Coronary artery (tissue), 2 donors: ENCODE measurements at regions not wholly inside any gene's neighbourhood (a gene's known extent, or its start where the extent isn't known, plus 50 kb on each side); places are given as distances from the start of the nearest gene placed in this dataset.
A peak's percentile ranks its signal among the peaks of the same experiment; 100 is the strongest.

Experiments
- DNase-seq: peaks from one replicate; pipeline ENCODE4 v3.0.0-alpha.2; 2017; ENCODE audit warnings: low spot score
- H3K27ac ChIP-seq, 2 donors: fragments of 200-600 bp; sonication (generic); one replicate each; pipeline ENCODE4 v1.5.1; 2016 to 2019
- H3K4me3 ChIP-seq: fragments of 200-600 bp; sonication (generic); 2 replicates; pipeline ENCODE4 v1.5.1; 2016; ENCODE audit warnings: mild to moderate bottlenecking, moderate library complexity
- TF ChIP-seq, protein P1 (sequence below): fragments of 200-600 bp; sonication (generic); IDR thresholded peaks from one replicate; pipeline ENCODE4 v1.5.1; 2019; ENCODE audit warnings: antibody characterized with exemption

DNA sequence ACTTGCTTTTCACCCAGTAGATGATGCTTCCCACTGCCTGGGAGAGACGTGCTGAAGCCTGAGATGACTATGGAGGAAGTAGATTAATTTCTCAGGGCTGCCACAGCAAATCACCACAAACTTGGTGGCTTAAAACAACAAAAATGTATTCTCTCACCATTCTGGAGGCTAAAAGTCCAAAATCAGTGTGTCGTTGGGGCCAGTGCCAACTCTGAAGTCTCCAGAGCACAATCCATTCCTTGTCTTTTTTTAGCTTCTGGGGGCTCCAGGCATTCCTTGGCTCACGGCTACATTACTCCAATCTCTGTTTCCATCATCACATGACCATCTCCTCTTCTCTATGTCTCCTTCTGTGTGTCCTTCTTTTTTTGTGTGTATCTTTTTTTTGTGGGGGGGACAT lies 105.8 kb upstream of the C1QTNF7 start:
- no peak for DNase-seq
- TF ChIP-seq, protein P1, sequence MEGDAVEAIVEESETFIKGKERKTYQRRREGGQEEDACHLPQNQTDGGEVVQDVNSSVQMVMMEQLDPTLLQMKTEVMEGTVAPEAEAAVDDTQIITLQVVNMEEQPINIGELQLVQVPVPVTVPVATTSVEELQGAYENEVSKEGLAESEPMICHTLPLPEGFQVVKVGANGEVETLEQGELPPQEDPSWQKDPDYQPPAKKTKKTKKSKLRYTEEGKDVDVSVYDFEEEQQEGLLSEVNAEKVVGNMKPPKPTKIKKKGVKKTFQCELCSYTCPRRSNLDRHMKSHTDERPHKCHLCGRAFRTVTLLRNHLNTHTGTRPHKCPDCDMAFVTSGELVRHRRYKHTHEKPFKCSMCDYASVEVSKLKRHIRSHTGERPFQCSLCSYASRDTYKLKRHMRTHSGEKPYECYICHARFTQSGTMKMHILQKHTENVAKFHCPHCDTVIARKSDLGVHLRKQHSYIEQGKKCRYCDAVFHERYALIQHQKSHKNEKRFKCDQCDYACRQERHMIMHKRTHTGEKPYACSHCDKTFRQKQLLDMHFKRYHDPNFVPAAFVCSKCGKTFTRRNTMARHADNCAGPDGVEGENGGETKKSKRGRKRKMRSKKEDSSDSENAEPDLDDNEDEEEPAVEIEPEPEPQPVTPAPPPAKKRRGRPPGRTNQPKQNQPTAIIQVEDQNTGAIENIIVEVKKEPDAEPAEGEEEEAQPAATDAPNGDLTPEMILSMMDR = no peak
- H3K4me3 ChIP-seq = no peak overlapping the region
- H3K27ac ChIP-seq = peak overlapping the region in 1 of 2 donors; percentile 35

DNA sequence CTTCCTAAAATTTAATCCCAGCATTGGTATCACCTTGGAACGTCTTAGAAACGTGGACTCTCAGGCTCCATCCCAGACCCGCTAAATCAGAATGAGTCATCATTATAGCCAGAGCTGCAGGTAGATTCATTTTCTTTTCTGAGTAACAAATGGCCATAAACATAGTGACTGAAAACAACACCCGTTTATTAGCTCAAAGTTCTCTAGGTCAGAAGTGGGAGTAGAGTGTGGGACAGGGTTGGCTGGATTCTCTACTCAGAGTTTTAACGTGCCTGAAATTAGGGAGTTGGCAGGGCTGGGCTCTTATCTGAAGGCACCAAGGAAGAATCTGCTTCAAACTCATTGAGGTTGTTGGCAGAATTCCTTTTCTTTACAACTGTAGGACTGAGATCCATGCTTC lies 101.8 kb upstream of the C1QTNF7 start:
- DNase-seq = no peak
- Histone ChIP-seq H3K27ac (no peak overlapping the region), H3K4me3 (no peak overlapping the region)
- TF ChIP-seq, protein P1 = no peak

DNA sequence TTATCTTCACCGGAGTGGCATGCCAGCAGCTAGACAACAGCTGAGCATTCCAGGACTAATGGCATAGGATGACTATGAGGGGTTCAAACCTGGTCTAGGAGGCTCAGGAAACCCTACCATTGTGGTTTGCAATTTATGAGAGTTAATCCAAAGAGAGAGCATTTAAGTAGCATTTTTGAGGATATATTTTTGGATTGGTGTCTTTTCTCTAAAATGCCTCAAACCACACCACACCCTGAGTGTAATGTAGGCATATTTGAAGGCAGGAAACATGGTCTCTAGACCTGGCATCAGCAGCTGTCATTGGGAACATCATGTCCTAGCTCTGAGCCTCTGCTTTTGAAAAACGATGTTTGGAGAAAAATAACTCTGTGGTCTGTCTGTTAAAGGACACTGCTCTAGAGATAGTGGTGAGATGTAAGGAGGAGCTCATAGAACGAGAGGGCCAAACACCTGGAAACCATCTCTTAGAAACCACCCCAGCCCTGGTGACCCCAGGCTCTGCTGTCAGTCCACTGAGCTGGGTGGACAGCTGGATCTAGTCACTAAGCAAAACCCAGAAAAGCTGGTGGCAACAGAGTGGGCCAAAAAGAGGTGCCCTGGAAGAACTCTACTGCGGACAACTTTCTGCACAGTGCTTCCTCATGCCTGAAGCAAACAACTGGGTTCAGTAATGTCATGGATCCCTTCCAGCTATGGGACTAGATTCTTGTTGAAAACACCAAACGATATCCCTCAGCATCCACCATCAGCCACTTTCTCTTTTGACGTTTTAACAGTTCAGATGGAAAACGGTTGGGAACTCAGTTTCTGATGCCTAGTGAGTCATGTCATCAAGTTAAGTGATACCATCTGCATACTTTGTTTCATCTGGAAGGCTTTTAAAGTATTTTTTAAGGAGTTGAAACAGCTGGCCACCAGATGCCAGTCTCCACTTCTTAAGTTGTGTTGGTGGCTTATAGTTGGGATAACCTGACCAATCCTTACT lies 100.2 kb upstream of the C1QTNF7 start:
- TF ChIP-seq, protein P1 = no peak
- no peak for DNase-seq
- H3K4me3 ChIP-seq = peak overlapping the region; percentile 3
- peak overlapping the region; percentile 44 to 59 for H3K27ac ChIP-seq

- no peak for DNase-seq
- Histone ChIP-seq H3K4me3 (no peak overlapping the region), H3K27ac (no peak overlapping the region)
- TF ChIP-seq, protein P1 = no peak
Observed at GRCh38 chr4:15331930-15332329, 95.9 kb upstream of the C1QTNF7 start.

DNA sequence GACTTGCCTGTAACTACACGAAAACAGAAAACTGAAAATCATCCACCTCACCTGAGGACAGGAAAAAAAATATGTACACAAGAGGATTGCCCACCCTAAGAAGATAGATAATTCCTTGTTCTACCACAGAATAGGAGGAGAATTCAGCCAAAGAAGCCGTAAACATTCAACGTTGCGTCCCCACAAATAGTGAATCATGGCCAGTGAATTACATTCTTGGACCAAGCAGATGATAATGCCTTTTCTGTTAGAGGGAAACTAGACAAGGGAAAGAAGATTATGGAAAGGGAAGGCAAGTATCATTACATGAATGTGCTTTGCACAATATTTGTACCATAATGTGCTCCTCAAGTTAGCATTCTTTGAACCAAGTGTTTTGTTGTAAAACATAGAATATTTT lies 95.5 kb upstream of the C1QTNF7 start:
- Histone ChIP-seq H3K27ac (no peak overlapping the region), H3K4me3 (no peak overlapping the region)
- DNase-seq = no peak
- TF ChIP-seq, protein P1 = no peak

DNA sequence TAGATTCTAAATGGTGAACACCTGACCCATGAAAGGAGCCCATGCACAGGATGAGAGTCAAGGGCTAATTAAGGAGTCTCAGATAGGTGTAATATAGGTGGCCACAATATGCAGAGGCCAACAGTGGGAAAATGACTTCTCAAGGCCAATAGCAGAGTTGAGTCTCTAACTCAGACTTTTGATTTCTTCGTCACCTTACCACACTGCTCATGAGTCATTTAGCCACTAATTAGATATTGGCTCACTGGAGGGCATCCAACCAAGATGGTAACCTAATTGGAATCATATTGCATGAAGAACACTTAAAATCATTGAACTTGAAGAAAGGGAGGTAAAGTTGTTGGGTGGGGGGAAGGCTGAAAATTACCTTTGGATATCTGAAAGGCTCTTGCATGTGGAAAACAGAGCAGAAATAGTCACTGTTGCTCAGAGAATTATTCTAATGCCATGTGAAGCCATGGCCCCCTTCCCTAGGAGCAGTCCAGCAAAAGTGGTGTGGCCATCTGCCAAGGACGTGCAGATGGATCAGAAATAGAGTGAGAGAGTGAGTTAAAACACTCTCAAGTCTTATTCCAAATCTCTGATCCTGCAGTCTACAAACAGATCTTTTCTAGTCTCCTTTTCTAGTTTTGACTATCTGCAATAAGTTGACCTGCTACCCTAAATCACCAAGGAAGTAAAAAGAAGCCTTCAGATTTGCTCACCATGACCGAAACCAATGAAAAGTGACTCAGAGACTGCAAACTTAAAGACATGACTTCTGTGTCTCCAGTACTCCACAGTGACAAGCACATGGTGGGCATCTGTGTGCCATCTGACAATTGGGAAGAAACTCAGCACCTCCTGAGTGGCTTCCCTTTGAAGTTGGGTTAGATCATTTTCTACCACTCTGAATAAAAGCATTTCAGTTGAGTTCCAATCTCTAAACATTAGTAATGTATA lies 93.9 kb upstream of the C1QTNF7 start:
- TF ChIP-seq, protein P1 = no peak
- DNase-seq = no peak
- Histone ChIP-seq H3K27ac (no peak overlapping the region), H3K4me3 (no peak overlapping the region)
